GM23338 (cell line): ENCODE measurements at regions not wholly inside any gene's neighbourhood (a gene's known extent, or its start where the extent isn't known, plus 50 kb on each side); places are given as distances from the start of the nearest gene placed in this dataset.

Experiments used
- EZH2 ChIP-seq: fragments of 200-600 bp; sonication (generic); IDR thresholded peaks from one replicate; pipeline ENCODE4 v1.8.0; 2017; ENCODE audit warnings: antibody characterized with exemption, mild to moderate bottlenecking, low read depth; ENCODE audit not compliant: unreplicated experiment
- EZH2phosphoT487 ChIP-seq: fragments of 200-600 bp; sonication (generic); IDR thresholded peaks from one replicate; pipeline ENCODE4 v1.8.1; 2018; ENCODE audit warnings: antibody characterized with exemption; ENCODE audit not compliant: unreplicated experiment
- NANOG ChIP-seq: IDR thresholded peaks from 2 replicates; pipeline ENCODE4 v1.6.1; 2016; ENCODE audit warnings: antibody characterized with exemption, borderline replicate concordance
- POLR2AphosphoS5 ChIP-seq: IDR thresholded peaks from 2 replicates; pipeline ENCODE4 v1.6.1; 2016; ENCODE audit warnings: antibody characterized with exemption, low read depth
- TF ChIP-seq, protein P1 (sequence below): IDR thresholded peaks from one replicate; pipeline ENCODE4 v1.6.1; 2018; ENCODE audit warnings: antibody characterized with exemption; ENCODE audit not compliant: unreplicated experiment
- TF ChIP-seq, protein P2 (sequence below), 2 experiments: fragments of 200-600 bp in 1 of 2; sonication (generic) in 1 of 2; conservative IDR thresholded peaks; 2 replicates each; pipeline versions ENCODE4 v1.5.1 to v1.6.1; 2016 to 2017; ENCODE audit warnings: antibody characterized with exemption in 2 of 2, low read depth in 2 of 2, mild to moderate bottlenecking in 2 of 2, moderate library complexity in 1 of 2

- TF ChIP-seq EZH2phosphoT487 (no peak), POLR2AphosphoS5 (no peak), EZH2 (no peak), NANOG (no peak)
- TF ChIP-seq, protein P1, sequence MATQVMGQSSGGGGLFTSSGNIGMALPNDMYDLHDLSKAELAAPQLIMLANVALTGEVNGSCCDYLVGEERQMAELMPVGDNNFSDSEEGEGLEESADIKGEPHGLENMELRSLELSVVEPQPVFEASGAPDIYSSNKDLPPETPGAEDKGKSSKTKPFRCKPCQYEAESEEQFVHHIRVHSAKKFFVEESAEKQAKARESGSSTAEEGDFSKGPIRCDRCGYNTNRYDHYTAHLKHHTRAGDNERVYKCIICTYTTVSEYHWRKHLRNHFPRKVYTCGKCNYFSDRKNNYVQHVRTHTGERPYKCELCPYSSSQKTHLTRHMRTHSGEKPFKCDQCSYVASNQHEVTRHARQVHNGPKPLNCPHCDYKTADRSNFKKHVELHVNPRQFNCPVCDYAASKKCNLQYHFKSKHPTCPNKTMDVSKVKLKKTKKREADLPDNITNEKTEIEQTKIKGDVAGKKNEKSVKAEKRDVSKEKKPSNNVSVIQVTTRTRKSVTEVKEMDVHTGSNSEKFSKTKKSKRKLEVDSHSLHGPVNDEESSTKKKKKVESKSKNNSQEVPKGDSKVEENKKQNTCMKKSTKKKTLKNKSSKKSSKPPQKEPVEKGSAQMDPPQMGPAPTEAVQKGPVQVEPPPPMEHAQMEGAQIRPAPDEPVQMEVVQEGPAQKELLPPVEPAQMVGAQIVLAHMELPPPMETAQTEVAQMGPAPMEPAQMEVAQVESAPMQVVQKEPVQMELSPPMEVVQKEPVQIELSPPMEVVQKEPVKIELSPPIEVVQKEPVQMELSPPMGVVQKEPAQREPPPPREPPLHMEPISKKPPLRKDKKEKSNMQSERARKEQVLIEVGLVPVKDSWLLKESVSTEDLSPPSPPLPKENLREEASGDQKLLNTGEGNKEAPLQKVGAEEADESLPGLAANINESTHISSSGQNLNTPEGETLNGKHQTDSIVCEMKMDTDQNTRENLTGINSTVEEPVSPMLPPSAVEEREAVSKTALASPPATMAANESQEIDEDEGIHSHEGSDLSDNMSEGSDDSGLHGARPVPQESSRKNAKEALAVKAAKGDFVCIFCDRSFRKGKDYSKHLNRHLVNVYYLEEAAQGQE = no peak
- TF ChIP-seq, protein P2, sequence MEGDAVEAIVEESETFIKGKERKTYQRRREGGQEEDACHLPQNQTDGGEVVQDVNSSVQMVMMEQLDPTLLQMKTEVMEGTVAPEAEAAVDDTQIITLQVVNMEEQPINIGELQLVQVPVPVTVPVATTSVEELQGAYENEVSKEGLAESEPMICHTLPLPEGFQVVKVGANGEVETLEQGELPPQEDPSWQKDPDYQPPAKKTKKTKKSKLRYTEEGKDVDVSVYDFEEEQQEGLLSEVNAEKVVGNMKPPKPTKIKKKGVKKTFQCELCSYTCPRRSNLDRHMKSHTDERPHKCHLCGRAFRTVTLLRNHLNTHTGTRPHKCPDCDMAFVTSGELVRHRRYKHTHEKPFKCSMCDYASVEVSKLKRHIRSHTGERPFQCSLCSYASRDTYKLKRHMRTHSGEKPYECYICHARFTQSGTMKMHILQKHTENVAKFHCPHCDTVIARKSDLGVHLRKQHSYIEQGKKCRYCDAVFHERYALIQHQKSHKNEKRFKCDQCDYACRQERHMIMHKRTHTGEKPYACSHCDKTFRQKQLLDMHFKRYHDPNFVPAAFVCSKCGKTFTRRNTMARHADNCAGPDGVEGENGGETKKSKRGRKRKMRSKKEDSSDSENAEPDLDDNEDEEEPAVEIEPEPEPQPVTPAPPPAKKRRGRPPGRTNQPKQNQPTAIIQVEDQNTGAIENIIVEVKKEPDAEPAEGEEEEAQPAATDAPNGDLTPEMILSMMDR (conservative IDR thresholded peaks at IDR 0.05; ENCODE audit: low read depth in 2 of 2) = no peak
These were observed 472.8 kb downstream of the DMRTA1 start for GRCh38 chr9:22919423-22919822.
